Erythroblast (primary cell): ENCODE measurements at regions not wholly inside any gene's neighbourhood (a gene's known extent, or its start where the extent isn't known, plus 50 kb on each side); places are given as distances from the start of the nearest gene placed in this dataset.

Source experiments
- GATA1 ChIP-seq: IDR thresholded peaks from 2 replicates; pipeline ENCODE4 v1.6.1; 2011; ENCODE audit warnings: low read depth, mild to moderate bottlenecking, control low read depth, low read length, moderate library complexity
- POLR2A ChIP-seq: IDR thresholded peaks from 2 replicates; pipeline ENCODE4 v1.6.1; 2011; ENCODE audit warnings: mild to moderate bottlenecking, low read length

- no peak for TF ChIP-seq POLR2A
- no peak for TF ChIP-seq GATA1
Measured at GRCh38 chr2:8148260-8149006, 533.4 kb upstream of the ID2 start.
